DMS 273 (cell line): ENCODE measurements at regions not wholly inside any gene's neighbourhood (a gene's known extent, or its start where the extent isn't known, plus 50 kb on each side); places are given as distances from the start of the nearest gene placed in this dataset.

Experiments used
- DNase-seq: peaks from one replicate; lab custom pipeline; 2025; ENCODE audit not compliant: unreplicated experiment; lab: John Stamatoyannopoulos, UW

DNA sequence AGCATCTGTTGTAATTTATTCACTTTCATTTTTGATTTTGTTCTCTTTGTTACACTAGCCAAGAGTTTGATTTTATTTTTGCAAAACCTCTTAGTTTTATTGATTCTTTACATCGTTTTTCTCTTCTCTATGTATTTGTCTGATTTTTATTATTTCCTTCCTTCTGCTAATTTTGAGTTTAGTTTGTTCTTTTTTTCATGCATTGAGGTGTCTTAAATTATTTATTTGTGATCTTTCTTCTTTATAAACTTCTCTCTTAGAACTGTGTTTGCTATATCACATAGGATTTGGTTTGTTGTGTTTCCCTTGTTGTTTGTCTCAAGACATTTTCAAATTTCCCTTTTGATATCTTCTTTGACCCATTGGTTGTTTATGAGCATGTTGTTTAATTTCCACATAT is 51.7 kb upstream of the NFKBIA start:
- DNase-seq, result no peak

DNA sequence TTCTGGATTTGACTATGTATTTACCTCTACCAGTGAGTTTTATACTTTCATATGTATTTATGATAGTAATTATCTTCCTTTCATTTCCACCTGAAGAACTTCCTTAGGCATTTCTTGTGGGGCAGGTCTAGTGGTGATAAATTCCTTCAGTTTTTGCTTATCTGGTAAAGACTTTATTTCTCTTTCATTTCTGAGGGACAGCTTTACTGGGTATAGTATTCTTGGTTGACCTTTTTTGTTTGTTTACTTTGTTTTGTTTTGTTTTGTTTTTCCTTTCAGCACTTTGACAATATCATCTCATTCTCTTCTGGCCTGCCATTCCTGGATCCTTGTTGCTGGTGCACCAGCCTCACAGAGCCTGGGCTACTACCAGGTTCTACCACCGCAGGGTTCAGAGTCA is 53.9 kb upstream of the NFKBIA start:
- DNase-seq, result no peak

DNA sequence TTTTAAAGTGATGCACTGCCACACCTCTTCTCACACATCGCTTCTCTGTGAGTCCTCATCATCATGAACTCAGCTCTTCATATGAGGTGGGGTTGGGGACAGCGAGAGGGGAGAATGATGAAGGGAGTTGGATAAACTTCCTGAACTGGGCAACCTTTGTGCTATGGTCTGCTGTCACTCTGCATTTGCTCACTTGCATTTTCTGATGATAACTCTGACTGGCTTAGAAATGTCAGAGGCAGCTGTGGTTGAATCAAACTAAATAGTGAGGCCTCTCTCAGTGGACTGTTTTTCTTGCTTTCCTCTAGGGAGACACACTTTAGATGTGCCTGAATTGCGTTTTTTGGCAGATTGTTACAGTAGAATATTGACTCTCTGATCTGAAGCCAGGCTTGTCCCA is 55.2 kb upstream of the NFKBIA start:
- no peak for DNase-seq

DNA sequence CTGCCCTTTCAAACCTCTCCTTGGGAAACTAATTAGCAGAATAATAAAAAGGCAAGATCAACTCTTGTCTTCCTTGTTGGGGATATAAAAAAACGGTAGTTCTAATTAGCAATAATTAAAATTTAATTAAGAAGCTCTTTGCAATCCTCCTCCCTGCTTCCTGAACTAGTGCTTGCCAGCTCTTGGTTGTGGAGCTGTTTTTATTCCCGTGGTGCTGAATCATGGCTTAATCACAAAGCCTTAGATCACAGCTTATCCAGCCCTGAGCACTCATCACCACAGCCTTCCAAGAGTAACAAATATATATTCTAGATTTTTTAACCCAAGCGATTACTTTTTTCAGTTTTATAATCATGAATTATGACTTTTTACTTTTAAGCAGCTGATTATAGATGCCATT is 63.2 kb upstream of the INSM2 start:
- peak; percentile 1 for DNase-seq

DNA sequence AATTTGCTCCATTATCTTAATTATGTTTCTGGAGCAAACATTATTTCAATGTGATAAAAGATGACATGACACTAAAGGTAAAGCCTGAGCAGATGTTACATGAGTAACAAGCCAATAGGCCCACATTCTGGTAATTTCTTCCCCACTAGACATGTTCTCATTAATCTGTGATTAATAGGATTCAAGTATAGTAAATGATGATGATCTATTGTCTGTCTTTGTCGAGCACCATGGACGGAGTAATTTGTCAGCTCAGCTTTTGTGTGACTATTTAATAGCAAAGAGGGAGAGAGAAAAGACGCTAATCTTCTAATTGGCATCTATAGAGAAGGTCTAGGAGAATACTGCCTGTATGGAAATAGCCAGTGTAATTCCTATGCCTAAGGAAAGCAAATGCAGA is 62.2 kb upstream of the INSM2 start:
- DNase-seq, result no peak

DNA sequence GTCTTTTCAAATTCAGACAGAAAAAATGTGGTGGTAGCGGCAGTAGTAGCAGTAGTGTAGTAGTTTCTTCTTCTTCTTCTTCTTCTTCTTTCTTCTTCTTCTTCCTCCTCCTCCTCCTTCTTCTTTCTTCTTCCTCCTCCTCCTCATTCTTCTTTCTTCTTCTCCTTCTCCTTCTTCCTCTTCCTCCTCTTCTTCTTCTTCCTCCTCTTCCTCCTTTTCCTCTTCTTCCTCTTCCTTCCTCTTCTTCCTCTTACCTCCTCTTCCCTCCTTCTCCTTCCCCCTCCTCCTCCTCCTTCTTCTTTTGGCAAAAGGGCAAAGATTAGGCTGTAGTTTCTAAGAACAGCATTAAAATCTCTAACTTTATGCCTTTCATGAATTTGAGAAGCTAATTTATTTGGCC is 59.6 kb upstream of the INSM2 start:
- no peak for DNase-seq

DNA sequence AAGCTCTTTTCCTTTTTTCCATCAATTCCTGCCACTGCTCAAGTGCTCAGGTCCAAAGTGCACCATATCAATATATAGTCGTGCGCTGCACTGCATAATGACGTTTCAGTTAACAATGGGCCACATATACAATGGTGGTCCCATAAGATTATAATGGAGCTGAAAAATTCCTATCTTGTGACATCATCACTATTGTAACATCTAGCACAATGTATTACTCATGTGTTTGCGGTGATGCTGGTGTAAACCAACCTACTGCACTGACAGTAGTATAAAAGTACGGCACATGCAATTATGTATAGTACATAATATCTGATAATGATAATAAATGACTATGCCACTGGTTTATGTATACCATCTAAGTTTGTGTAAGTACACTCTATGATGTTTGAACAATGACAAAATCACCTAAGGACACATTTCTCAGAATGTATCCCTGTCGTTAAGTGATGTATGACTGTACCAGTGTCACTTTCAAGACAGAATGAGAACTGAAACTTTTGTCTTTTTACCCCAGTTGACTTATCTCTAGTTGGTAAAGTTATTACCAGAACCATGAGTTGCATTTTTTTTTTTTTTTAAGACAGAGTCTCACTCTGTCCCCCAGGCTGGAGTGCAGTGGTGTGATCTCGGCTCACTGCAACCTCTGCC is 53.7 kb upstream of the INSM2 start:
- DNase-seq, result no peak

DNA sequence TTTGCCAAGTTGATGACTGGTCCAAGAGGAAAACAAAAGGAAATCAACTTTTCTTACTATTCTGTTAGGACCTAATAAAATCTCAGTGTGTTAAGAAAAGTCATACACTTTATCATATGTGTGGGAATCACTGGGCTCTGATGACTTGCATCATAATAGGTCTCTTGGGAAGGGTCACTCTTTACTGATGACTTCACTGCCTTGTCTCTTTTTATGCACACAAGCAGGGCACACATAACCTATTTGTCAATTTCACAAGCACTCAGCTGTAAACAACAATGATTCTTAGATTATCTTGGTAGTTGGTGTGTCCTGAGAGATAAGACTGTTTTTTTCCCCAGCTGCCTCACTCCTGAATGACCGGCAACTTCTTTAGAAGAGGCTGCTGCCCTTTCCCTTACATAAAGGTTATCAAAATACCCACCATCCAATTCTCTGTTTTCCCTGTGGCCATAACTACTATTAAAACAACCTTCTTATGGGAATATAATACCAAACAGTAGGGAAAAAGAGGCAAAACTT is 50.9 kb upstream of the INSM2 start:
- no peak for DNase-seq
